ENCODE measurements at regions not wholly inside any gene's neighbourhood (a gene's known extent, or its start where the extent isn't known, plus 50 kb on each side); places are given as distances from the start of the nearest gene placed in this dataset.

GRCh38 chr12:91994208-91994797, 151.3 kb downstream of the BTG1 start:
- DNase-seq = no peak

DNA sequence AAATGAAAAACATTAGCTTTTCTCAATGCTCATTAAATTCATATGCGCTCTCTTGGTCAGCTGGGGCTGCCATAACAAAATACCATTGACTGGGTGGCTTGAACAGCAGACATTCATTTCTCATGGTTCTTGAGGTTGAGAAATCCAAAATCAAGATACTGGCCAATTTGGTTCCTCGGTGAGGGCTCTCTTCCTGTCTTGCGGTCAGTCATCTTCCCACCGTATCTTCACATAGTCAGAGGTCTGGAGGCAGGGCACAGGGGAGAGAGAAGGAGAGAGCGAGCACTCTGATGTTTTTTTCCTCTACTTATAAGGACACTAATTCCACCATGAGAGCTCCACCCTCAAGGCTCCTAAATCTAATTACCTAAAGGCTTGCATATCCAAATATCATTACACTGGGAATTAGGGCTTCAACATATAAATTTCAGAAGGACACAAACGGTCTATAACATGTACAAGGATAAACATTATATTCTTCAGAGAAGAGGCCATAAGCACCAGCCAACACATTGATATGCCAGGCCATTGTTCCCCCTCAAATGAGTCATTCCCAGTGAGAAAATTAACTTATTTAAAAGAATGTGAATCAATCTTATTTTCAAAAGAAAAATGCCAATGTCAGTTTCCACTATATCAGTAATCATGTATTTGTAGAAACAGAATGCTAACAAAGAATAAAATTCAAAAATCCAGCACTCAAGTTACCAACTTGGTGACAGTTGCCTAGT, 152.2 kb downstream of the BTG1 start:
- DNase-seq = no peak

DNA sequence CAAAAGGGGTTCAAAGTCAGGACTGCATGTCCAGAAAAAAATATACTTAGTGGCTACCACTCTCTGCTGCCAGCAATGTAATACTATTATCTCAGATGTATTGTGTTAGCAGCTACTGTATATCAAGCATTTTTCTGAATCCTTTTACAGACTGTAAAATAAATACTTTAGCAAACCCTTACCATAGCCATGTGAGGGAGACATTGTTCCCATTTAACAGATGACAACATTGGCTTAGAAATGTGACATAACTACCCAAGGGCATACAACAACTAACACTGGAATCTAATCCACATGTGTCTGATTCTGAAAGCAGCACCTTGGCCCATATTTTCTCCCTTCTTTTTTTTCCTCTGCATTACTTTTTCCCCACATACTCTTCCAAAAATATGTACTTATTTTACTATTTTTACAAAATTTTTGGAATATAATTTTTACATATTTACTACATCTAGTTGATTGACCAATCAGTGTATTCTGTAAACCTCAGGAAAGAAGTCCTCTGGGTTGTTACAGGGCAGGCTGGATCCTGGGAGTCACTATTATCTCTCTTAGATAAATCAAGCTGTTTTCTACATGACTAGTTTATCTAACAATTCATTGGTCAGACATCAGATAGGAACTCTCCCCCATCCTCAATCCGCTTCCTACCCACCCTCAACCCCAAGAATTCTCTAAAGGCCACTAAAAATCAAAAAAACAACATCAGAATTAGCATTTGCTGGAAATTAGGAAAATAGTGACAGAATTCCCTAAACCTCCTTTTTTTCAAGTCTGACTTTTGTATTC, 154.1 kb downstream of the BTG1 start:
- peak; percentile 74 for DNase-seq

DNA sequence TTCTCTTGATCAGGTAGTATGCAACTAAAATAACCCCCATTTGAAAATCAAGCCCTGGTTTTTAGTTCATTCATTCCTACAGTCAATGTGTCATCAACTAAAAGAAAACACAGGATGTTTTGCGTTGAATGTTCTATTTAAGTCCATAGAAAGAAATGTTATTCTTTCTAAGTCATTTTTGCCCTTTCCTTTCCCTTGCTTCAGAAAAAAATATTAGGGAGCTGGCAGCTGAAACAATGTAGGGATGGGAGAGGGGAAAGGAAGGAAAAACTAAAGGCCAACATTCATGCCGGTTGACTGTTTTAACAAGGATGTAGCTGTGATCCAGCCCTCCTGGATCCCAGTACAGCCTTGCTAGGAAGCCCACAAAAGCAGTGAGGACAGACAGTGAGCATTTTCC, 155.1 kb downstream of the BTG1 start:
- no peak for DNase-seq

DNA sequence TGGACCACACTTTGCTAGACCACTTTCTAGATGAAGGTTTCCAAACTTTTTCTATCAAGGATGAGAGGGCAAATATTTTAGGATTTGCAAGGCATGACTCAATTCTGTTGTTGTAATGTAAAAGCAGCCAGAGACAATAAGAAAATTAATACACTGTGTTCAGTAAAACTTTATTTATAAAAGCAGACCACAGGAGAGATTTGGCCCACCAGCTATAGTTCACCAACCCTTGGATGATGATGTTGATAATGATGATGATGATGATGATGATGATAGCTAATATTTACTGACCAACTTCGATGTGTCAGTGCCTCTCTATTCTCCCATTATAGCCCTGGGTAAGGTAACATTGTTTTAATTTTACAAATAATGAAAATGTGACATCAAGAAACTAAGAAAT, 156.5 kb downstream of the BTG1 start:
- no peak for DNase-seq

GRCh38 chr12:91988086-91988923, 157.3 kb downstream of the BTG1 start:
- no peak for DNase-seq

- no peak for DNase-seq
Measured at GRCh38 chr12:91986084-91986483, 159.6 kb downstream of the BTG1 start.

GRCh38 chr12:91985002-91985787, 160.5 kb downstream of the BTG1 start:
- no peak for DNase-seq

DNA sequence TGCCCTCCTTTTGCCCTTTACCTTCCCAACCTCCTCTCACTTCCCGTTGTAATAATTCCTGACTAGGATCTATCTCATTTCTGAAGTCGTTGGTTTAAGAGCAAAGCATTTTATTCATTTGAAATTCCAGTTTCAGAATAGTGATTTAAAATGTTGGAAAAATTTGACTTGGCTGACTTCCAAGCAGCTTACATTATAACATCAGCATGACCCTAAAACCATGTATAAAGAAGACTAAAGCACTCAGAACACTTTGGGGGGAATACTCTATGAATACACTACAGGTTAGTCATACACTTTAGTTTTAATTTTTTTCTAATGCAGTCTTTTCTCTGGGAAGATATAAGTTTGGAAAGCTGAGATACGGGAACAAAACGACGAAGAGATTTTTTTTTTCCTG, 161.1 kb downstream of the BTG1 start:
- DNase-seq = no peak

DNA sequence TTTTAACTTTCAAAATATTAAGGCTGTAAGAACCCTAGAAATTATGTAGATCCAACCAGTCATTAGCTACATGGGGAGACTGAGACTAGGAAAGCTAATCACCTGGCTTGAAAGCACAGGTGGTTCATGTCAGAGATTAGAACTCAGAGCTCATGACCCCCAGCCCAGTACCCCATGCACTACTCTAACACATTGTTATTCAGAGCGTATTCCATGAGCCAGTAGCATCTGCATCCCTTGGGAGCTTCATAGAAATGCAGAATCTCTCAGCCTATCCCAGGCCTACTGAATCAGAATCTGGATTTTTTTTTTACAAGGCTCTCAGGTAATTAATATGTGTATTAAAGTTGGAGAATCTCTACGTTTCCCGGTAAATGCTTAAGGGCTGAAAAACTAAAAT, 161.7 kb downstream of the BTG1 start:
- DNase-seq = no peak

GRCh38 chr12:91982946-91983345, 162.7 kb downstream of the BTG1 start:
- DNase-seq = no peak

GRCh38 chr12:91980389-91980821, 165.2 kb downstream of the BTG1 start:
- no peak for DNase-seq

GRCh38 chr12:91978143-91978542, 167.5 kb downstream of the BTG1 start:
- DNase-seq = peak; percentile 81

DNA sequence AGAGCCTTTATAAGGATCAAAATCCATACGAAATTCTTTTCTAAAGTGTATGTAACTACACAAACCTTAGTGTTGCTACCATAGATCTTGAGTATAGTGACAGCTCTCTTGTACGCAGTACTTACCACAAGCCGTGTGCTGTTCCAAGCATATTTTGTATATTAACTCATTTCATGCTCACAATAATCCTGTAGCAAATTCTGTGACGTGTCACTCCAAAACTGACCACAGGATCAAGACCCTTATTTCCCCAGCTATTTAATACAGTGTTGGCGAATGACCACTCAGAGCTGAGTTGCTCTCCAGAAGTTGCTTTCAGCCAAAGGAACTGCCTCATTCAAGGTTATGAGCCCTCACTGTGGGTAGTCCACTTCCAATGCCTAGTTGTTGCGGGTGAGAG, 169.8 kb downstream of the BTG1 start:
- no peak for DNase-seq

DNA sequence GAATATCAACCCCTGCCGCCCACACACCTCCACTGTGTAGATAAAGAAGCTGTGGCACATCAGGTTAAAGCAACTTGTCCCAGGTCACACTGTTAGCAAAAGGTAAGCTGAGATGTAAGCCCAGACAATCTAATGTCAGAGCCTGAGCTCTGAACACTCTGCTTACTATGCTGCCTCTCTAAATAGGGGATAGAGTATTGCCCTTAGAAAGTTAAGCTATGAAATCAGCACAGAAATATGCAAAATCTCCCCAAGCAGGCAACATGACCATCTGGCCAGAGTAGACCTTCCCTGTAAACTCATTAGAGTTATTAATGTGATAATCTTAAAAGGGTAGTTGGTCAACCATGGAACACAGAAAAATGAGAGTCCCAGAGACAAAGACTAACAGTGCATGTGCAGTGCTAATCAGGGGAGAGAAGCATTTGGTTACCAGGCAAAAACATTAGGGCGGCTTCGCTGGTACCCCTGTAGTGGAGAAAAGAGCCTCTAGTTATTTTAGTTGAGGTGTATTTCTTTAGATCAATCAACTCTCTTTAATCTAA, 171.0 kb downstream of the BTG1 start:
- no peak for DNase-seq

- no peak for DNase-seq
Measured at GRCh38 chr12:91973813-91974212, 171.8 kb downstream of the BTG1 start.

DNA sequence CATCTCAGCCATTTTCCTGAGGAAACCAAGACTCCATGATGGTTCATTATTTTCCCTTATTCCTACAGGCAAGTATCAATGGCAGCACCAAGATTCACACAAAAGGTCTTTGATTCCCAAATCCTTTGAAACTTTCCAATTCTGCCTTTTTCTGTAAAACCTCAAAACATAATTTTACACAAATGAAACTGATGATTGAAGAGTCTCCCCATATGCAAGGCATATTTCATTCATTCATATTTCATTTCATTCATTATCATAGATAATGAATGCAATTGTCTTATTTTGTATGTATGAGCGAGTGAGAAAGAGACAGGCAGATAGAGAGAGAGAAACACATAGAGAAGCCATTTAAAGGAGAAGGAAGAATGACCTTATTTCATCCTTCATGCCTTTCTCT, 172.8 kb downstream of the BTG1 start:
- DNase-seq = no peak

DNA sequence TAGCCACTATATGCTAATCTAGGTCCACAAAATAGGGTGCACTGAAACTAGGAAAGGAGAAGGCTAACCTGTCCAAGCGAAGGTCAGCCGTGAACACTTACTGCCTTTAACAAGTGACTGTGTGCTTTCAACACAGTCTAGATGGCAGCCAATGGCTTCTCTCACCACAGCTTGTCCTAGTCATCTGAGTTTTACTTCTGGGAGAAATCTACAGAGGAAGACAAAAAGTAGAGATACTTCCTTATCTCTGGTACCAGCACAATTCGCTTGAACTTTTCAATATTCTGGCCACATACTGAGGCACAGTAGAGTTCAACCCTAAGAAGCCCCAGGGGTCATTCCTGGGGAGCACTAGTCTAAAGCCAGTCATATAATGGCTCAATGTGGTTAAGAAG, 176.9 kb downstream of the BTG1 start:
- DNase-seq = no peak

GRCh38 chr12:91968076-91968776, 177.4 kb downstream of the BTG1 start:
- no peak for DNase-seq

DNA sequence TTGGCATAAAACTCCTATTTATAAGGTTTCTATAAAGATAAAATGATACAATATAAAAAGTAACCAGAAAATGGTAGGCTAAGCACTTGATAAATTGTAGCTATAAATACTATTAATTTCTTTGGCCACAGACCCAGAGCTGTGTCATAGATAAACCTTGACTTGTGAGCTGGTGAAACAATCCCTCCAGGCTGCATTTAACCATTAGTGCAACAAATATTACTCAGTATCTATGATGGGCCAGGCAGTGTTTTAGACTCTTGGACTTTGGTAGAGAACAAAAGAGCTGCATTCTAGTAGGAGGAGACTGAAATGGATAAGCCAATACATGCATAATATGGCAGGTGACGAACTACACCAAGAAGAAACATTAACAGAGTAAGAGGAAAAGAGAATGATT, 178.1 kb downstream of the BTG1 start:
- no peak for DNase-seq

DNA sequence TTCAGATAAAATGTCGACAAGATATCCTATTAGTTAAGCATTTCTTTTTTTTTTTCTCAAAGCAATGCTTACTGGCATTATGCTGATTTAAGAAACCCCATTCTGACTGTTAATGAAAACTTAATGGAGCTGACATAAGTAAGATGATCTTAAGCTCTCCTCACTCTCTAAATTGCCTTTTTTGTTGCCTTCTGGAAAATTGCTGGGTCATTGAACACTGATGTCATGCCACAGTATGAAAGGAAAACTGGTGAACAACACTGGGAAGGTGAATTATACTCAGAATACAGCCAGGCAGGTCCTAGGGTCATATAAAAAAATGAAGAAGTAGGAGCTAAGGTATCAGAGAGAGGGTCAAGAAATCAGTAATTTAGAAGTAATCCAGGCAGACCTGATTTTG, 179.9 kb downstream of the BTG1 start:
- DNase-seq = no peak
